Activated CD4-positive, alpha-beta memory T cell treated with anti-CD3 and anti-CD28 coated beads, Interleukin-2, amount 10 ng/mL, durations not matched to agents 7 days and 5 days (primary cell): ENCODE measurements at regions not wholly inside any gene's neighbourhood (a gene's known extent, or its start where the extent isn't known, plus 50 kb on each side); places are given as distances from the start of the nearest gene placed in this dataset.

Experiments used
- CTCF ChIA-PET: fragments of 350-600 bp; sonication (Branson Sonifier 250); formaldehyde crosslinking; loops from one replicate; lab custom pipeline; 2021; ENCODE audit warnings: antibody characterized with exemption, inconsistent platforms; lab: Charles Lee
- POLR2A ChIA-PET: fragments of 350-600 bp; sonication (Branson Sonifier 250); formaldehyde crosslinking; loops from one replicate; lab custom pipeline; 2021; ENCODE audit warnings: antibody characterized with exemption; lab: Charles Lee
- DNase-seq: peaks from one replicate; pipeline ENCODE4 v3.0.0-alpha.2; 2020
- H3K27ac Mint-ChIP-seq: one replicate; pipeline ENCODE4 v1.8.0; 2021; ENCODE audit warnings: mild to moderate bottlenecking, mixed read lengths
- H3K27me3 Mint-ChIP-seq: one replicate; pipeline ENCODE4 v1.8.0; 2021; ENCODE audit warnings: mixed read lengths
- H3K36me3 Mint-ChIP-seq: one replicate; pipeline ENCODE4 v1.8.0; 2021; ENCODE audit warnings: low read depth, mixed read lengths
- H3K4me1 Mint-ChIP-seq: one replicate; pipeline ENCODE4 v1.8.0; 2021; ENCODE audit warnings: mixed read lengths
- H3K4me3 Mint-ChIP-seq: one replicate; pipeline ENCODE4 v1.8.0; 2021; ENCODE audit warnings: mild to moderate bottlenecking, mixed read lengths
- H3K9me3 Mint-ChIP-seq: one replicate; pipeline ENCODE4 v1.8.0; 2021; ENCODE audit warnings: mixed read lengths

- no peak for DNase-seq
- no peak overlapping the region for H3K27ac Mint-ChIP-seq
- H3K27me3 Mint-ChIP-seq, result no peaks in the 10 kb centered on the region
- H3K36me3 Mint-ChIP-seq, result no peaks in the 10 kb centered on the region
- H3K9me3 Mint-ChIP-seq, result no peaks in the 10 kb centered on the region
- ChIA-PET CTCF (no interaction called here), POLR2A (no interaction called here)
- H3K4me1 Mint-ChIP-seq, result no peaks in the 10 kb centered on the region
- H3K4me3 Mint-ChIP-seq, result no peak overlapping the region
Measured at GRCh38 chr4:115780835-115781234, 667.4 kb upstream of the NDST4 start.

DNA sequence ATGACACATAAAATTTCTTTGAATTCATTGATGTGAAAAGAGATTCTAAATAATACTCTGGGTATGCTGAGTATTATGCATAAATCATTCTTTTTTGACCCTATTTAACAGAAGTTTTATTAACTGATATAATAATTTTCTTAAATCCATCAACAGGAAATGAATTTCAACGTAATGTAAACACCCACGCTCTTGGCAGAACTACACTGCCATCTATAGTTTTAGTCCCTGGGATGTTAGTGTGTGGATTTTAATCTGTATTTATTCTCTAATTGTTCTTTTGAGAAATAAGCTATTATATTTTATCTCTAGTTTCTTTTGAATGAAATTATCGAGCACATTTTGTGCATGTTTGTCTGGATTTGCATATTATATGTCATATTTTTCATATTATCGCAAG is 666.8 kb upstream of the NDST4 start:
- POLR2A ChIA-PET, result no interaction called here
- CTCF ChIA-PET, result no interaction called here
- DNase-seq, result no peak
- Mint-ChIP-seq H3K9me3 (no peaks in the 10 kb centered on the region), H3K4me1 (no peaks in the 10 kb centered on the region), H3K4me3 (no peak overlapping the region), H3K27me3 (no peaks in the 10 kb centered on the region), H3K27ac (no peak overlapping the region), H3K36me3 (no peaks in the 10 kb centered on the region)

GRCh38 chr4:115770046-115770543 is 656.7 kb upstream of the NDST4 start:
- ChIA-PET POLR2A (no interaction called here), CTCF (no interaction called here)
- Mint-ChIP-seq H3K4me3 (no peak overlapping the region), H3K9me3 (no peaks in the 10 kb centered on the region), H3K27ac (no peak overlapping the region), H3K4me1 (no peaks in the 10 kb centered on the region), H3K27me3 (no peaks in the 10 kb centered on the region), H3K36me3 (no peaks in the 10 kb centered on the region)
- no peak for DNase-seq

GRCh38 chr4:115769396-115769795 is 656.0 kb upstream of the NDST4 start:
- H3K27me3 Mint-ChIP-seq, result no peaks in the 10 kb centered on the region
- H3K4me3 Mint-ChIP-seq, result no peak overlapping the region
- no peaks in the 10 kb centered on the region for H3K4me1 Mint-ChIP-seq
- ChIA-PET POLR2A (no interaction called here), CTCF (no interaction called here)
- H3K36me3 Mint-ChIP-seq, result no peaks in the 10 kb centered on the region
- no peak overlapping the region for H3K27ac Mint-ChIP-seq
- DNase-seq, result no peak
- H3K9me3 Mint-ChIP-seq, result no peaks in the 10 kb centered on the region

DNA sequence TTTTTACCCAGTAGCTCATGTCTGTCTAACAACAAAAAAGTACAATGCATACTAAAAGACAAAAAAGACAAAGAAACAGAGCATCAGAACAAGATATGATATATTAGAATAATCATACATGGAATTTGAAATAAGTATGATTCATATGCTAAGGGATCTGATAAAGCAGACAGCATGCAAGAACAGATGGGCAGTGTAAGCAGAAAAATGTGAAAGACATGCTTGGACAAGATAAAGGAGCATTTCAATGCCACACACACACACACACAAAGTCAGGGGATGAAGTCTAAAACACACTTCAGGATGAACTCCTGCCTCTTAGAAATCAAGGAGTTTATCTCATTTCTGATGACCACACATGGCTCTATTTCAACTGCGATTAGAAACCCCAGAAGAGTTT is 649.6 kb upstream of the NDST4 start:
- no peak overlapping the region for H3K27ac Mint-ChIP-seq
- H3K4me3 Mint-ChIP-seq, result no peak overlapping the region
- H3K27me3 Mint-ChIP-seq, result no peaks in the 10 kb centered on the region
- POLR2A ChIA-PET, result no interaction called here
- no peaks in the 10 kb centered on the region for H3K36me3 Mint-ChIP-seq
- CTCF ChIA-PET, result no interaction called here
- H3K9me3 Mint-ChIP-seq, result peaks cover 5% of the 10 kb centered on the region
- no peak for DNase-seq
- H3K4me1 Mint-ChIP-seq, result no peaks in the 10 kb centered on the region

DNA sequence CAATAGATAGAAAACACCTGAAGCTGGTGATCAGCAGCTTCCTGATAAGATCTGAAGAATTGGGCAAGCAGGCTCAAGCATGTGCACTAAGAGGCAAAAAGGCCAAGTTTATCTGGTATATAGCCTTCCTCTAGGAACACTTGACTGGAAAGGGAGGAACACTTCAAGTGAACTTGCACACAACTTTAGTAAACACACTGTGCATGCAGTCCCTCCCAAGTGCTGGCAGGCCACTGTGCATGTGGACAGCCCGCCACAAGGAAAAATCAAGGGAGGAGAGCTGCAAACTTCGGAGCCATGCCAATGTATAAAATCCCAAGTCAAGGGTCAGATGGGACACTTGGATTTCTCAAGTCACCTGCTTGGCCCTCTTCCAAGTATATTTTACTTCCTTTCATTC is 645.8 kb upstream of the NDST4 start:
- Mint-ChIP-seq H3K36me3 (no peaks in the 10 kb centered on the region), H3K9me3 (peaks cover 5% of the 10 kb centered on the region), H3K27ac (no peak overlapping the region), H3K4me1 (no peaks in the 10 kb centered on the region), H3K4me3 (no peak overlapping the region), H3K27me3 (no peaks in the 10 kb centered on the region)
- no peak for DNase-seq
- ChIA-PET CTCF (no interaction called here), POLR2A (no interaction called here)

DNA sequence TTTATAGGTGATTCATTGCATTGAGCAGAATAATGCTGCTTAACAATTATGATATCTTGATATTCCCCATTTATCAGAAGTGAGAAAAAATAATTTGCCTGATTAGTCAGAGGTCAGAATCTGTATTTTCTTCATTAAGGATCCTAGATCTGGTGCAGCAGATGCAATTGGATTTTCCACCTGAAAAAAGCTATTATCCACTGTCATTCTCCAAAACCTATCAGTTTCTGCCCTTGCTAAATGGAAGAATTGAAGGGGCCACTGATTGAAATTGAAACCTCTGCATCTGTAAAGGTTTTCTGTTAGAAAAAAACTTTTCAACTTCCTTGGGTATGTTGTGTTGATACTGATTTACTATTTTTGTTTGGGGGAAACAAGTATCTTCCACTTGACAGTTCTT is 636.0 kb upstream of the NDST4 start:
- H3K9me3 Mint-ChIP-seq, result peaks cover 6% of the 10 kb centered on the region
- H3K27me3 Mint-ChIP-seq, result no peaks in the 10 kb centered on the region
- H3K36me3 Mint-ChIP-seq, result no peaks in the 10 kb centered on the region
- H3K4me1 Mint-ChIP-seq, result no peaks in the 10 kb centered on the region
- CTCF ChIA-PET, result no interaction called here
- DNase-seq, result no peak
- POLR2A ChIA-PET, result interaction anchor here (0.6 kb wide), 1 partner anchor 1924 kb away, joined by 3 read pairs; no protein-coding TSS in a partner anchor
- H3K27ac Mint-ChIP-seq, result no peak overlapping the region
- no peak overlapping the region for H3K4me3 Mint-ChIP-seq

- no peak overlapping the region for H3K4me3 Mint-ChIP-seq
- CTCF ChIA-PET, result no interaction called here
Measured at GRCh38 chr4:115740806-115741205, 627.4 kb upstream of the NDST4 start.

DNA sequence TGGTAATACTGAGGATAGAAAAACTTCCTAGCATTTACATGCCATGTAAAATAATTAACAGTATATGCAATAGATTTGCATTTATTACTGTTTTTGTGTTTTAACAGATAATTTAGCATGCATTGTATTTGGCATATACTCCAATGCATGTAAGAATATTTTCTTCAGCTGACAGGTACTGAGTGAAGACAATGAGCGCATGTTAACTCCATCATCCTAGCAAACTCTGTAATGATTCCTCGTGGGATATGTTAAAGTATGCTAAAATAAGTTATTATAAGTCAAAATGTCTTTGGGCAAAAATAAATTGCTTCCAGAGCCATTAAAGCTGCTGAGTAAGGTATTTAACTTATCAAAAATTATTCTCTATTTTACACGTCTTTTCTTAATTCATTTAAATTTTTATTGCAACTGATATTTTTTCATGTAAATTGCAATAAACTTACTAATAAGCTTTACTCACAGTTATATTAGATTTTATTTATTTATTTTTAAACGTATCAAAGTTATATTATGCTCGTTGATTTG is 616.4 kb upstream of the NDST4 start:
- Mint-ChIP-seq H3K36me3 (no peaks in the 10 kb centered on the region), H3K4me3 (no peak overlapping the region), H3K27me3 (no peaks in the 10 kb centered on the region), H3K27ac (no peak overlapping the region), H3K9me3 (peaks cover 6% of the 10 kb centered on the region), H3K4me1 (no peaks in the 10 kb centered on the region)
- no peak for DNase-seq
- ChIA-PET CTCF (no interaction called here), POLR2A (no interaction called here)

More at GRCh38 chr4:115740806-115741205, 627.4 kb upstream of the NDST4 start:
- Mint-ChIP-seq H3K27me3 (no peaks in the 10 kb centered on the region), H3K27ac (no peak overlapping the region), H3K4me1 (no peaks in the 10 kb centered on the region), H3K9me3 (no peaks in the 10 kb centered on the region), H3K36me3 (no peaks in the 10 kb centered on the region)
- POLR2A ChIA-PET, result no interaction called here
- DNase-seq, result no peak

- Mint-ChIP-seq H3K4me1 (no peaks in the 10 kb centered on the region), H3K9me3 (peaks cover 3% of the 10 kb centered on the region), H3K27ac (no peak overlapping the region), H3K36me3 (no peaks in the 10 kb centered on the region), H3K27me3 (no peaks in the 10 kb centered on the region), H3K4me3 (no peak overlapping the region)
- ChIA-PET CTCF (no interaction called here), POLR2A (no interaction called here)
- no peak for DNase-seq
Measured at GRCh38 chr4:115723621-115724020, 610.2 kb upstream of the NDST4 start.

- no peaks in the 10 kb centered on the region for H3K27me3 Mint-ChIP-seq
- POLR2A ChIA-PET, result no interaction called here
- no peaks in the 10 kb centered on the region for H3K36me3 Mint-ChIP-seq
- DNase-seq, result no peak
- no peaks in the 10 kb centered on the region for H3K4me1 Mint-ChIP-seq
- no peak overlapping the region for H3K4me3 Mint-ChIP-seq
- CTCF ChIA-PET, result no interaction called here
- no peaks in the 10 kb centered on the region for H3K9me3 Mint-ChIP-seq
- no peak overlapping the region for H3K27ac Mint-ChIP-seq
Measured at GRCh38 chr4:115720611-115721010, 607.2 kb upstream of the NDST4 start.

DNA sequence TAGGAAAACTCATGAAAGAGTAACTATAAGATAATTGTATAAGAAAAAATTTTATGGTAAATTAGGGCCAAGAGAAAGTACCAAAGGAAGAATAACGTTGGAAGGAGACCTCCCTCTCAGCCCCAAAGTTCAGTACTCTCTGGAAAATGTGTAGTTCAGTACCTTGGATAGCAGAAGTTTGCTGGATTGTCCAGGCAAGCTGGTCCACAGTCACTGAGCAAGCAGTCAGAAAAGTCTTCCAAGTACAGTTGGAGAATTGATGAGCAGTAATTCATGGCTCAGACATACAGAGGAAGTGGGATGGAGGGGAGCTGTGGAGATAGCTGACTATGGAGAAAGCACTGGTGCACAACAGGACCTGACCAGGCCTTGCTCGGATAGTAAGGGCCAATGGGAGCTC is 598.2 kb upstream of the NDST4 start:
- POLR2A ChIA-PET, result no interaction called here
- no peaks in the 10 kb centered on the region for H3K27me3 Mint-ChIP-seq
- H3K4me1 Mint-ChIP-seq, result no peaks in the 10 kb centered on the region
- CTCF ChIA-PET, result no interaction called here
- H3K36me3 Mint-ChIP-seq, result no peaks in the 10 kb centered on the region
- H3K27ac Mint-ChIP-seq, result no peak overlapping the region
- H3K9me3 Mint-ChIP-seq, result no peaks in the 10 kb centered on the region
- no peak for DNase-seq
- no peak overlapping the region for H3K4me3 Mint-ChIP-seq

- DNase-seq, result no peak
- Mint-ChIP-seq H3K36me3 (no peaks in the 10 kb centered on the region), H3K9me3 (no peaks in the 10 kb centered on the region), H3K4me1 (no peaks in the 10 kb centered on the region), H3K27me3 (no peaks in the 10 kb centered on the region), H3K27ac (no peak overlapping the region), H3K4me3 (no peak overlapping the region)
- ChIA-PET POLR2A (no interaction called here), CTCF (no interaction called here)
Measured at GRCh38 chr4:115688961-115689360, 575.5 kb upstream of the NDST4 start.

- no peak overlapping the region for H3K27ac Mint-ChIP-seq
- no peak overlapping the region for H3K4me3 Mint-ChIP-seq
- H3K36me3 Mint-ChIP-seq, result no peaks in the 10 kb centered on the region
- ChIA-PET POLR2A (no interaction called here), CTCF (no interaction called here)
- H3K9me3 Mint-ChIP-seq, result no peaks in the 10 kb centered on the region
- no peaks in the 10 kb centered on the region for H3K4me1 Mint-ChIP-seq
- no peaks in the 10 kb centered on the region for H3K27me3 Mint-ChIP-seq
- DNase-seq, result no peak
Measured at GRCh38 chr4:115687052-115687755, 573.8 kb upstream of the NDST4 start.
